ENCODE measurements at regions not wholly inside any gene's neighbourhood (a gene's known extent, or its start where the extent isn't known, plus 50 kb on each side); places are given as distances from the start of the nearest gene placed in this dataset.

- ChIA-PET POLR2A (no interaction called here), CTCF (no interaction called here)
- TF ChIP-seq SIN3A (IDR thresholded peaks at IDR 0.05; ENCODE audit: borderline replicate concordance, insufficient read depth, low read depth, low read length), result no peak
- H3K9me3 ChIP-seq (ENCODE audit: control insufficient read depth, insufficient read depth, low read depth, low read length), result no peaks in the 10 kb centered on the region
- H3K27ac ChIP-seq (ENCODE audit: low read length), result no peak overlapping the region
- ATAC-seq, result no peak
- intact Hi-C loops (cut with micrococcal nuclease; ENCODE audit: unreplicated experiment), result no loop called here
- H3K27me3 ChIP-seq (ENCODE audit: control insufficient read depth, insufficient read depth, low read length), result no peaks in the 10 kb centered on the region
- H3K4me1 ChIP-seq (ENCODE audit: control insufficient read depth, insufficient read depth, low read length), result no peaks in the 10 kb centered on the region
- in situ Hi-C loops (cut with HindIII; ENCODE audit: low pct_unique_long_range_greater_than_20kb, low sequenced_read_pairs), result no loop called here
- no peaks in the 10 kb centered on the region for H3K36me3 ChIP-seq (ENCODE audit: control insufficient read depth, insufficient read depth, low read length)
- H3K4me3 ChIP-seq (ENCODE audit: low read depth in 2 of 2, low read length in 2 of 2), result no peak overlapping the region
- DNase-seq (ENCODE audit: low read depth, low spot score), result no peak
- no TSS peak for BruUV-seq (replicated peaks)
These were observed 176.5 kb upstream of the PLXNA2 start for GRCh38 chr1:208420696-208421095.

- TF ChIP-seq POLR2AphosphoS5 (IDR thresholded peaks at IDR 0.05; ENCODE audit: low read depth, low read length) (no peak), SIN3A (IDR thresholded peaks at IDR 0.05; ENCODE audit: borderline replicate concordance, insufficient read depth, low read depth, low read length) (no peak), CTCF (IDR thresholded peaks at IDR 0.05) (no peak), TCF7L2 (IDR thresholded peaks at IDR 0.05; ENCODE audit: low read depth, low read length) (no peak)
- TF ChIP-seq, protein P1, sequence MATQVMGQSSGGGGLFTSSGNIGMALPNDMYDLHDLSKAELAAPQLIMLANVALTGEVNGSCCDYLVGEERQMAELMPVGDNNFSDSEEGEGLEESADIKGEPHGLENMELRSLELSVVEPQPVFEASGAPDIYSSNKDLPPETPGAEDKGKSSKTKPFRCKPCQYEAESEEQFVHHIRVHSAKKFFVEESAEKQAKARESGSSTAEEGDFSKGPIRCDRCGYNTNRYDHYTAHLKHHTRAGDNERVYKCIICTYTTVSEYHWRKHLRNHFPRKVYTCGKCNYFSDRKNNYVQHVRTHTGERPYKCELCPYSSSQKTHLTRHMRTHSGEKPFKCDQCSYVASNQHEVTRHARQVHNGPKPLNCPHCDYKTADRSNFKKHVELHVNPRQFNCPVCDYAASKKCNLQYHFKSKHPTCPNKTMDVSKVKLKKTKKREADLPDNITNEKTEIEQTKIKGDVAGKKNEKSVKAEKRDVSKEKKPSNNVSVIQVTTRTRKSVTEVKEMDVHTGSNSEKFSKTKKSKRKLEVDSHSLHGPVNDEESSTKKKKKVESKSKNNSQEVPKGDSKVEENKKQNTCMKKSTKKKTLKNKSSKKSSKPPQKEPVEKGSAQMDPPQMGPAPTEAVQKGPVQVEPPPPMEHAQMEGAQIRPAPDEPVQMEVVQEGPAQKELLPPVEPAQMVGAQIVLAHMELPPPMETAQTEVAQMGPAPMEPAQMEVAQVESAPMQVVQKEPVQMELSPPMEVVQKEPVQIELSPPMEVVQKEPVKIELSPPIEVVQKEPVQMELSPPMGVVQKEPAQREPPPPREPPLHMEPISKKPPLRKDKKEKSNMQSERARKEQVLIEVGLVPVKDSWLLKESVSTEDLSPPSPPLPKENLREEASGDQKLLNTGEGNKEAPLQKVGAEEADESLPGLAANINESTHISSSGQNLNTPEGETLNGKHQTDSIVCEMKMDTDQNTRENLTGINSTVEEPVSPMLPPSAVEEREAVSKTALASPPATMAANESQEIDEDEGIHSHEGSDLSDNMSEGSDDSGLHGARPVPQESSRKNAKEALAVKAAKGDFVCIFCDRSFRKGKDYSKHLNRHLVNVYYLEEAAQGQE (IDR thresholded peaks at IDR 0.05; ENCODE audit: insufficient read depth in 1 of 2, low read depth in 2 of 2, low read length in 1 of 2), result no peak
- intact Hi-C loops (cut with micrococcal nuclease; ENCODE audit: unreplicated experiment) (no loop called here), in situ Hi-C loops (cut with HindIII; ENCODE audit: low pct_unique_long_range_greater_than_20kb, low sequenced_read_pairs) (no loop called here)
- ChIA-PET POLR2A (no interaction called here), CTCF (no interaction called here)
- Histone ChIP-seq H3K9me3 (ENCODE audit: control insufficient read depth, insufficient read depth, low read depth, low read length) (no peaks in the 10 kb centered on the region), H3K27ac (ENCODE audit: low read length) (no peak overlapping the region), H3K36me3 (ENCODE audit: control insufficient read depth, insufficient read depth, low read length) (no peaks in the 10 kb centered on the region), H3K4me3 (ENCODE audit: low read depth in 2 of 2, low read length in 2 of 2) (no peak overlapping the region), H3K4me1 (ENCODE audit: control insufficient read depth, insufficient read depth, low read length) (no peaks in the 10 kb centered on the region), H3K27me3 (ENCODE audit: control insufficient read depth, insufficient read depth, low read length) (no peaks in the 10 kb centered on the region)
- no peak for DNase-seq (ENCODE audit: low read depth, low spot score)
- ATAC-seq, result no peak
- BruUV-seq (replicated peaks), result no TSS peak
These were observed 177.3 kb upstream of the PLXNA2 start for GRCh38 chr1:208421486-208421885.

- DNase-seq (ENCODE audit: low read depth, low spot score) (no peak), ATAC-seq (no peak)
- no peak overlapping the region for H3K27ac ChIP-seq (ENCODE audit: low read length)
- in situ Hi-C loops (cut with HindIII; ENCODE audit: low pct_unique_long_range_greater_than_20kb, low sequenced_read_pairs) (no loop called here), intact Hi-C loops (cut with micrococcal nuclease; ENCODE audit: unreplicated experiment) (no loop called here)
- ChIA-PET POLR2A (interaction anchor here (0.6 kb wide), 1 partner anchor 9 kb away, joined by 6 read pairs; no protein-coding TSS in a partner anchor), CTCF (no interaction called here)
- no TSS peak for BruUV-seq (replicated peaks)
- no peak for TF ChIP-seq POLR2AphosphoS5 (IDR thresholded peaks at IDR 0.05; ENCODE audit: low read depth, low read length)
- no peak for TF ChIP-seq TCF7L2 (IDR thresholded peaks at IDR 0.05; ENCODE audit: low read depth, low read length)
- TF ChIP-seq SIN3A (IDR thresholded peaks at IDR 0.05; ENCODE audit: borderline replicate concordance, insufficient read depth, low read depth, low read length), result no peak
- no peak for TF ChIP-seq CTCF (IDR thresholded peaks at IDR 0.05)
- TF ChIP-seq, protein P1 (IDR thresholded peaks at IDR 0.05; ENCODE audit: insufficient read depth in 1 of 2, low read depth in 2 of 2, low read length in 1 of 2), result no peak
- H3K4me3 ChIP-seq (ENCODE audit: low read depth in 2 of 2, low read length in 2 of 2), result no peak overlapping the region
- H3K9me3 ChIP-seq (ENCODE audit: control insufficient read depth, insufficient read depth, low read depth, low read length), result no peaks in the 10 kb centered on the region
- no peaks in the 10 kb centered on the region for H3K36me3 ChIP-seq (ENCODE audit: control insufficient read depth, insufficient read depth, low read length)
- no peaks in the 10 kb centered on the region for H3K27me3 ChIP-seq (ENCODE audit: control insufficient read depth, insufficient read depth, low read length)
- H3K4me1 ChIP-seq (ENCODE audit: control insufficient read depth, insufficient read depth, low read length), result no peaks in the 10 kb centered on the region
These were observed 179.3 kb upstream of the PLXNA2 start for GRCh38 chr1:208423526-208423925.
